Liver (tissue), 3 donors: ENCODE measurements at regions not wholly inside any gene's neighbourhood (a gene's known extent, or its start where the extent isn't known, plus 50 kb on each side); places are given as distances from the start of the nearest gene placed in this dataset.

Source experiments
- FOXA1 ChIP-seq: IDR thresholded peaks from 2 replicates; pipeline ENCODE4 v1.6.1; 2016; ENCODE audit warnings: antibody characterized with exemption
- HNF4A ChIP-seq, 2 donors: conservative IDR thresholded peaks; 2 replicates each; pipeline ENCODE4 v1.6.1; 2016; ENCODE audit warnings: antibody characterized with exemption in 2 of 2, mild to moderate bottlenecking in 2 of 2
- NR2F2 ChIP-seq: IDR thresholded peaks from 2 replicates; pipeline ENCODE4 v1.6.1; 2016; ENCODE audit warnings: antibody characterized with exemption
- RAD21 ChIP-seq, 2 donors: IDR thresholded peaks; 2 replicates each; pipeline ENCODE4 v1.6.1; 2016; ENCODE audit warnings: antibody characterized with exemption in 2 of 2, mild to moderate bottlenecking in 2 of 2
- SP1 ChIP-seq: IDR thresholded peaks from 2 replicates; pipeline ENCODE4 v1.6.1; 2018; ENCODE audit warnings: antibody characterized with exemption, mild to moderate bottlenecking
- TAF1 ChIP-seq: conservative IDR thresholded peaks from 2 replicates; pipeline ENCODE4 v1.6.1; 2016; ENCODE audit warnings: antibody characterized with exemption, mild to moderate bottlenecking
- YY1 ChIP-seq: IDR thresholded peaks from 2 replicates; pipeline ENCODE4 v1.6.1; 2016; ENCODE audit warnings: antibody characterized with exemption, mild to moderate bottlenecking
- TF ChIP-seq, protein P1 (sequence below): fragments of 150-350 bp; IDR thresholded peaks from 2 replicates; pipeline ENCODE4 v1.5.1; 2017; ENCODE audit warnings: improper control_type of control experiment, low read depth, low read length; ENCODE audit not compliant: missing input control
- donor health status: healthy.
- donor health status: healthy.

DNA sequence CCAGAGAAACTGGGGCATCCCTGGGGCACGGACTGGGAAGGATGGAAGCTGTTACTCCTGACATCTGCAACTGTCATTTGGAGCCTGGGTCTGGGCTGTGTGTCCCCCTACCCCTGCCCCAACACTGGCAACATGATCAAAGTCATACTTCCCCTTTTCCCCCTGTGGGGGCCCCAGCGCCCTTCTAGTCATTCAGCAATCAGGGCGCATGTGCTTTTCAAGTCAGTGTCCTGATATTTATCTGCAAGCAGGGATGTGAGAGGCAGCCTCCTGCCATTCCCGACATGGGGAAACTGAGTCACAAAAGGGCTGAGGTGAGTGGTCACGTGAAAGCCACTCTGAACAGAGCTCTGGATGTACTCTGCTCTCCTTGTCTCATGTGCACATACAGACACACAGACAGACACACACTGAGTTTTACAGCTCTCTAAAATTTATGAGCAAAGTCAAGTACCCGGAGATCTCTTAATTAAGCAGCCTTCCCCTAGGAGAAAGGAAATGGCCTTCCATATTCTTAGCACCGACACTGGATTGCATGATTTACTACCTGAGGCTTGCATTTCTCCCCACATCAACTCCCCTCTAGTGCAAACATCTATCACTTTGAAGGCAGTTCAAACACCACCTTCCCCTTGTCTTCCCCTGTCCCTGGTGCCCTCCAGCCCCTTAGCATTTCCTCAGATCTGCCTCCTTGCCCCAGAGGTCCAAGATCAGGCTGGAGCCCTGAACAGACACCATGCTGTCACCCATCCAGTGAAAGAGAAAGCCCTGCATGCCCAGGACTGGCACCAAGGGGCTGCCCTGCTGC, 170.7 kb downstream of the CDC5L start:
- TF ChIP-seq, protein P1, sequence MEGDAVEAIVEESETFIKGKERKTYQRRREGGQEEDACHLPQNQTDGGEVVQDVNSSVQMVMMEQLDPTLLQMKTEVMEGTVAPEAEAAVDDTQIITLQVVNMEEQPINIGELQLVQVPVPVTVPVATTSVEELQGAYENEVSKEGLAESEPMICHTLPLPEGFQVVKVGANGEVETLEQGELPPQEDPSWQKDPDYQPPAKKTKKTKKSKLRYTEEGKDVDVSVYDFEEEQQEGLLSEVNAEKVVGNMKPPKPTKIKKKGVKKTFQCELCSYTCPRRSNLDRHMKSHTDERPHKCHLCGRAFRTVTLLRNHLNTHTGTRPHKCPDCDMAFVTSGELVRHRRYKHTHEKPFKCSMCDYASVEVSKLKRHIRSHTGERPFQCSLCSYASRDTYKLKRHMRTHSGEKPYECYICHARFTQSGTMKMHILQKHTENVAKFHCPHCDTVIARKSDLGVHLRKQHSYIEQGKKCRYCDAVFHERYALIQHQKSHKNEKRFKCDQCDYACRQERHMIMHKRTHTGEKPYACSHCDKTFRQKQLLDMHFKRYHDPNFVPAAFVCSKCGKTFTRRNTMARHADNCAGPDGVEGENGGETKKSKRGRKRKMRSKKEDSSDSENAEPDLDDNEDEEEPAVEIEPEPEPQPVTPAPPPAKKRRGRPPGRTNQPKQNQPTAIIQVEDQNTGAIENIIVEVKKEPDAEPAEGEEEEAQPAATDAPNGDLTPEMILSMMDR = no peak
- TF ChIP-seq SP1 = no peak
- no peak for TF ChIP-seq HNF4A (conservative IDR thresholded peaks at IDR 0.05)
- TF ChIP-seq TAF1 = no peak
- TF ChIP-seq RAD21 (IDR thresholded peaks at IDR 0.05) = no peak
- TF ChIP-seq FOXA1 = no peak
- no peak for TF ChIP-seq NR2F2
- TF ChIP-seq YY1 = no peak
